ENCODE measurements at regions not wholly inside any gene's neighbourhood (a gene's known extent, or its start where the extent isn't known, plus 50 kb on each side); places are given as distances from the start of the nearest gene placed in this dataset.

DNA sequence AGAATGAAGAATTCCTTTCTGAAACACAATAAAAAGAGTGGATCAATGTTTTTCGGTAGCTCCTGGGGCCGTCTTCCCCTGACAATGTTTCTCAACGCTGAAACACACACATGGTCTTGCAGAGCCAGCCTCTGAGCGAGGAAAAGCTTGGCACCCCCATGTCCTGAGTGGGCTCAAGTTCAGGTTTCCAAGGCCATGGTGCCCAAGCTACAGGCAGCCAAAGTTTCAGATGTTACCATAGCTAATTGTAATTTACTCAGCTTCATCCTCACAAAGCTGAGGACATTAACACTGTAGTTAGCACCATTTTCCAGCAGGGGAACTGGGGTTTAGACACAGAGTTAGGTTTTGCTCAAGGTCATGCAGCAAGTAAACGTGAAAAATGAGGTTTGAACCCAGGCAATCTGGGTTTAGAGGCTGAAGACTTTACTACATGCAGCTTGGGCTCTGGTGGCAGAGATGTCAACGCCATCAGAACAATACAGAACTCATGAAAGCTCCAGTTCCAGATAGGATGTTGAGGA, 199.1 kb downstream of the TJP1 start:
- DNase-seq (ENCODE audit: low spot score) = no peak
- no peak overlapping the region for H3K27ac Mint-ChIP-seq
- no peaks in the 10 kb centered on the region for H3K9me3 Mint-ChIP-seq
- H3K4me3 Mint-ChIP-seq = no peak overlapping the region
- H3K27me3 Mint-ChIP-seq (ENCODE audit: insufficient read depth) = no peaks in the 10 kb centered on the region
- intact Hi-C loops (cut with micrococcal nuclease) = no loop called here
- no peaks in the 10 kb centered on the region for H3K36me3 Mint-ChIP-seq (ENCODE audit: low read depth)
- H3K4me1 Mint-ChIP-seq (ENCODE audit: low read depth) = no peaks in the 10 kb centered on the region

DNA sequence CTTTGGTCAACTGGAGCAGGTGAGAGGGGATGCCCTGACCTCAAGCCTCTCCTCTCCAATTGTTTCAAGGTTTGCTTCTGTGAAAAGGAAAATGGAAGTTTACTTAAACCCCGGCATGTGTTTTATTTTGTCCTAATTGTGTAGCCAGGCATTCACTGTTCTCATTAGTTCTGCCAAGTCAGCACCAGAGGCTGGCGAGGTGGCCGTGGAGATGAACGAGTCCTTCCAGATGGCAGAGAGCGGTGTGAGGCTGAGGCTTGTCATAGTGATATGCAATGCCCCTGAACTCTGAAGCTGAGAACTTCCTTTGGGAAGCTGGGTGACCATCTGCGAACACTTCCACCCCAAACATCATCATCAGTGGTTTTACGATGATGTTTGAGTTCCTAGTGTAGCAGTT, 199.6 kb downstream of the TJP1 start:
- Mint-ChIP-seq H3K36me3 (ENCODE audit: low read depth) (no peaks in the 10 kb centered on the region), H3K27me3 (ENCODE audit: insufficient read depth) (no peaks in the 10 kb centered on the region), H3K27ac (no peak overlapping the region), H3K4me3 (no peak overlapping the region), H3K4me1 (ENCODE audit: low read depth) (no peaks in the 10 kb centered on the region), H3K9me3 (no peaks in the 10 kb centered on the region)
- no peak for DNase-seq (ENCODE audit: low spot score)
- intact Hi-C loops (cut with micrococcal nuclease) = no loop called here

GRCh38 chr15:29621616-29622015, 200.7 kb downstream of the TJP1 start:
- DNase-seq (ENCODE audit: low spot score) = no peak

DNA sequence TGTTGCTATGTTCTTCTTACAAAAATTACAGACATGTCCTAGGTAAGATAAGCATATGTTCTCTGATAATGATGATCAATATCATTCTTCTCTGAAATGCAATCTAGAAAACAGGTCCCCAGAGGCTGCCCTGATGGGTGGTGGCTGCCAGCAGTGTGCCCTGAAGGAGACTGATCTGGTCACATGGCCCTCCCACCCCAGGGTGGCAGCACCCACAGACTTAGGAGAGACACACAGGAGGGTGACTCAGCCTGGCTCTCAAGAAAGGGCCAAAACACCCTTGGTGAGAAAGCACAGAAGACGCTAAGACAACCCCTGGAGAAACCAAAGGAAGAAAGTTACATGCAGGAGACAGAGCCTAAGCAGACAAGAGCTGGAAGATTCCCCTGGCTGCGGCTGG, 203.7 kb downstream of the TJP1 start:
- no peak overlapping the region for H3K4me3 Mint-ChIP-seq
- no peaks in the 10 kb centered on the region for H3K36me3 Mint-ChIP-seq (ENCODE audit: low read depth)
- no peak for DNase-seq (ENCODE audit: low spot score)
- H3K4me1 Mint-ChIP-seq (ENCODE audit: low read depth) = no peaks in the 10 kb centered on the region
- H3K27ac Mint-ChIP-seq = no peak overlapping the region
- peaks cover 2% of the 10 kb centered on the region for H3K27me3 Mint-ChIP-seq (ENCODE audit: insufficient read depth)
- H3K9me3 Mint-ChIP-seq = no peaks in the 10 kb centered on the region
- intact Hi-C loops (cut with micrococcal nuclease) = no loop called here

More at GRCh38 chr15:29621616-29622015, 200.7 kb downstream of the TJP1 start:
- Mint-ChIP-seq H3K27me3 (ENCODE audit: insufficient read depth) (no peaks in the 10 kb centered on the region), H3K9me3 (no peaks in the 10 kb centered on the region), H3K4me3 (no peak overlapping the region), H3K27ac (no peak overlapping the region), H3K4me1 (ENCODE audit: low read depth) (no peaks in the 10 kb centered on the region), H3K36me3 (ENCODE audit: low read depth) (no peaks in the 10 kb centered on the region)
- intact Hi-C loops (cut with micrococcal nuclease) = no loop called here

GRCh38 chr15:29616512-29616911, 205.8 kb downstream of the TJP1 start:
- H3K27me3 Mint-ChIP-seq (ENCODE audit: insufficient read depth) = peaks cover 2% of the 10 kb centered on the region
- H3K36me3 Mint-ChIP-seq (ENCODE audit: low read depth) = no peaks in the 10 kb centered on the region
- no peak for DNase-seq (ENCODE audit: low spot score)
- H3K27ac Mint-ChIP-seq = no peak overlapping the region
- H3K4me1 Mint-ChIP-seq (ENCODE audit: low read depth) = no peaks in the 10 kb centered on the region
- no peaks in the 10 kb centered on the region for H3K9me3 Mint-ChIP-seq
- no peak overlapping the region for H3K4me3 Mint-ChIP-seq
- intact Hi-C loops (cut with micrococcal nuclease) = no loop called here

GRCh38 chr15:29615791-29616190, 206.5 kb downstream of the TJP1 start:
- Mint-ChIP-seq H3K4me1 (ENCODE audit: low read depth) (no peaks in the 10 kb centered on the region), H3K27me3 (ENCODE audit: insufficient read depth) (peaks cover 2% of the 10 kb centered on the region), H3K9me3 (no peaks in the 10 kb centered on the region), H3K36me3 (ENCODE audit: low read depth) (no peaks in the 10 kb centered on the region), H3K4me3 (no peak overlapping the region), H3K27ac (no peak overlapping the region)
- intact Hi-C loops (cut with micrococcal nuclease) = no loop called here
- DNase-seq (ENCODE audit: low spot score) = no peak

DNA sequence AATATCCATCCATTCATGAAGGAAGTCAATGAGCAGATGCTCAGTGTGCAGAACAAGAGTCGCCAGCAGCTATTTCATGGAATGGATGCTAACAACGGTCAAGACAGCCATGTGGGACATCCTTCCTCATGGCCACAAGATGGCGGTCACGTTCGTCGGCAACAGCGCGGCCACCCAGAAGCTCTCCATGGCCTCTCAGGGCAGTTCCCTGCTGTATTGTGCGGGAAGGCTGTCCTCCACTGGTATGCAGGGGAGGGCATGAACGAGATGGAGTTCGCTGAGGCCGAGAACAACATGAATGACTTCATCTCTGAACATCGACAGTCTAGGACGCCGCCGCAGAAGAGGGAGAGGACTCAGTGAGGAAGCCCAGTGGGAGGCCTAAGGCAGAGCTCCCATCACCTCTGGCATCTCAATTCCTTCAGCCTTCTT, 208.3 kb downstream of the TJP1 start:
- no peaks in the 10 kb centered on the region for H3K36me3 Mint-ChIP-seq (ENCODE audit: low read depth)
- H3K27ac Mint-ChIP-seq = no peak overlapping the region
- intact Hi-C loops (cut with micrococcal nuclease) = no loop called here
- H3K4me3 Mint-ChIP-seq = no peak overlapping the region
- H3K9me3 Mint-ChIP-seq = no peaks in the 10 kb centered on the region
- peaks cover 2% of the 10 kb centered on the region for H3K27me3 Mint-ChIP-seq (ENCODE audit: insufficient read depth)
- DNase-seq (ENCODE audit: low spot score) = no peak
- no peaks in the 10 kb centered on the region for H3K4me1 Mint-ChIP-seq (ENCODE audit: low read depth)

- intact Hi-C loops (cut with micrococcal nuclease) = no loop called here
- Mint-ChIP-seq H3K4me3 (no peak overlapping the region), H3K4me1 (ENCODE audit: low read depth) (no peaks in the 10 kb centered on the region), H3K27ac (no peak overlapping the region), H3K36me3 (ENCODE audit: low read depth) (no peaks in the 10 kb centered on the region), H3K27me3 (ENCODE audit: insufficient read depth) (peaks cover 2% of the 10 kb centered on the region), H3K9me3 (no peaks in the 10 kb centered on the region)
- DNase-seq (ENCODE audit: low spot score) = no peak
Observed at GRCh38 chr15:29612701-29613100, 209.6 kb downstream of the TJP1 start.

GRCh38 chr15:29612096-29612495, 210.2 kb downstream of the TJP1 start:
- Mint-ChIP-seq H3K36me3 (ENCODE audit: low read depth) (no peaks in the 10 kb centered on the region), H3K27ac (no peak overlapping the region), H3K4me1 (ENCODE audit: low read depth) (no peaks in the 10 kb centered on the region), H3K27me3 (ENCODE audit: insufficient read depth) (peaks cover 2% of the 10 kb centered on the region), H3K4me3 (no peak overlapping the region), H3K9me3 (no peaks in the 10 kb centered on the region)
- DNase-seq (ENCODE audit: low spot score) = no peak
- intact Hi-C loops (cut with micrococcal nuclease) = no loop called here

DNA sequence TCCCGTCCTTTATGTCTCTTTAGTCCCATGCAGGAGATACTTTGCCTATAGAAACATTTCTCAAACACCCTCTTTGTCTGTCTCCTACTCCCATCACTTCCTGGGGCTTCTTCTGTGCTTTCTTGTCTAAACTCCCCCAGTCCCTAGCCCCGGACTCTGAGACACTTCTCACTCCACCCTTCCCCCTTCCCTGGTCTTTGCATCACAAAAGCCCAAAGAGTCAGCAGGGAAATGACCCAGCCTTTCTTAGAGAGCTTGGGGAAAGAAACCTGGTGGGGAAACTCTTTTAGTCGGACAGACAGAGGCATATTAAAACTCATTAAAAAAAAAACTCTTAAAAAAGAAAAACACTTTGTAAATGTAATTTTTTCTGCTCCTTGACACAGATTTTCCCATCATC, 211.2 kb downstream of the TJP1 start:
- no peak overlapping the region for H3K27ac Mint-ChIP-seq
- H3K36me3 Mint-ChIP-seq (ENCODE audit: low read depth) = no peaks in the 10 kb centered on the region
- no peak overlapping the region for H3K4me3 Mint-ChIP-seq
- DNase-seq (ENCODE audit: low spot score) = no peak
- no peaks in the 10 kb centered on the region for H3K9me3 Mint-ChIP-seq
- no peaks in the 10 kb centered on the region for H3K4me1 Mint-ChIP-seq (ENCODE audit: low read depth)
- H3K27me3 Mint-ChIP-seq (ENCODE audit: insufficient read depth) = peaks cover 2% of the 10 kb centered on the region
- intact Hi-C loops (cut with micrococcal nuclease) = no loop called here

GRCh38 chr15:29601811-29602210, 220.5 kb downstream of the TJP1 start:
- intact Hi-C loops (cut with micrococcal nuclease) = no loop called here
- Mint-ChIP-seq H3K27me3 (ENCODE audit: insufficient read depth) (no peaks in the 10 kb centered on the region), H3K9me3 (no peaks in the 10 kb centered on the region), H3K4me3 (no peak overlapping the region), H3K4me1 (ENCODE audit: low read depth) (no peaks in the 10 kb centered on the region), H3K27ac (no peak overlapping the region), H3K36me3 (ENCODE audit: low read depth) (no peaks in the 10 kb centered on the region)
- DNase-seq (ENCODE audit: low spot score) = no peak

GRCh38 chr15:29600262-29600661, 222.0 kb downstream of the TJP1 start:
- no peaks in the 10 kb centered on the region for H3K9me3 Mint-ChIP-seq
- H3K36me3 Mint-ChIP-seq (ENCODE audit: low read depth) = no peaks in the 10 kb centered on the region
- no peak overlapping the region for H3K27ac Mint-ChIP-seq
- no peak for DNase-seq (ENCODE audit: low spot score)
- H3K27me3 Mint-ChIP-seq (ENCODE audit: insufficient read depth) = no peaks in the 10 kb centered on the region
- no peaks in the 10 kb centered on the region for H3K4me1 Mint-ChIP-seq (ENCODE audit: low read depth)
- intact Hi-C loops (cut with micrococcal nuclease) = no loop called here
- no peak overlapping the region for H3K4me3 Mint-ChIP-seq

GRCh38 chr15:29596266-29596665, 226.0 kb downstream of the TJP1 start:
- Mint-ChIP-seq H3K27ac (no peak overlapping the region), H3K36me3 (ENCODE audit: low read depth) (no peaks in the 10 kb centered on the region), H3K27me3 (ENCODE audit: insufficient read depth) (peaks cover 2% of the 10 kb centered on the region), H3K4me1 (ENCODE audit: low read depth) (no peaks in the 10 kb centered on the region), H3K4me3 (no peak overlapping the region), H3K9me3 (no peaks in the 10 kb centered on the region)
- intact Hi-C loops (cut with micrococcal nuclease) = no loop called here
- DNase-seq (ENCODE audit: low spot score) = no peak

GRCh38 chr15:29593629-29594028, 228.6 kb downstream of the TJP1 start:
- Mint-ChIP-seq H3K9me3 (no peaks in the 10 kb centered on the region), H3K4me3 (no peak overlapping the region), H3K36me3 (ENCODE audit: low read depth) (no peaks in the 10 kb centered on the region), H3K4me1 (ENCODE audit: low read depth) (no peaks in the 10 kb centered on the region), H3K27ac (no peak overlapping the region), H3K27me3 (ENCODE audit: insufficient read depth) (peaks cover 2% of the 10 kb centered on the region)
- no peak for DNase-seq (ENCODE audit: low spot score)
- intact Hi-C loops (cut with micrococcal nuclease) = no loop called here
